GM19395 (cell line): ENCODE measurements at regions not wholly inside any gene's neighbourhood (a gene's known extent, or its start where the extent isn't known, plus 50 kb on each side); places are given as distances from the start of the nearest gene placed in this dataset.
"Not testable (repeated sequence)": the region's sequence is repeated elsewhere in the genome, so short reads cannot be mapped to it uniquely, and the experiment has no call there.

Experiments
- ATAC-seq: cut with Tn5 transposase; IDR thresholded peaks from one replicate; pipeline ENCODE4 v1.9.1; 2021; ENCODE audit warnings: mild to moderate bottlenecking, moderate library complexity; ENCODE audit not compliant: unreplicated experiment

DNA sequence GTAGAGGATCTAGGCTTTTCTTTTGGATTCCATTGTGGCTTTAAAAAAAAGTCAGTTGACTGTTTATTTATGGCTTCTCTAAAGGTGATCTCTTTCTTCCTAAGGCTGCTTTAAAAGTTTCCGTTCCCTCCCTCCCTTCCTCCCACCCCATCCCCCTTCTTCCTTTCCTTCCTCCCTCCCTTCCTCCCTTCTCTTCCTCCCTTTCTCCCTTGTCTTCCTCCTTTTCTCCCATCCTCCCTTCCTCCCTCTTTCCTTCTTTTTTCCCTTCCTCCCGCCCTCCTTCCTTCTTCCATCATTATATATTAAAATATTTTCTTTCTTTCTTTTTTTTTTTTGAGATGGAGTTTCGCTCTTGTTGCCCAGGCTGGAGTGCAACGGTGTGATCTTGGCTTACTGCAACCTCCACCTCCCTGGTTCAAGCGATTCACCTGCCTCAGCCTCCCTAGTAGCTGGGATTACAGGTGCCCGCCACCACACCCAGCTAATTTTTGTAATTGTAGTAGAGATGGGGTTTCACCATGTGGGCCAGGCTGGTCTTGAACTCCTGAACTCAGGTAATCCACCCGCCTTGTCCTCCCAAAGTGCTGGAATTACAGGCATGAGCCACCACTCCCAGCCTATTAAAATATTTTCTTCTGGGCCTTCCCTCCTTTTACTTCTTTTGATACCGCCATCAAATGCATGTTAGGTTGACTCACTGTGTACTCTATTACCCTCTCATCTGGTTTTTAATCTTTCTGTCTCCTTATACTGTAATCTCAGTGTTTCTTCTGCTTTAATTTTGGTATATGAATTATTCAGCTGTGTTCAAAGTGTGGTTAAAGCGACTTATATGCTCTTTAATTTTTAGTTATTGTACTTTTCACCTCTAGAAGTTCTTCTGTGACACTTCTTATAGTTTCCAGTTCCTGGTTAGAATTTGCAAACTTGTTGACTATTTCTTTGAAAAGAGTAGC lies 59.2 kb upstream of the ATP5PO start:
- ATAC-seq = no peak

DNA sequence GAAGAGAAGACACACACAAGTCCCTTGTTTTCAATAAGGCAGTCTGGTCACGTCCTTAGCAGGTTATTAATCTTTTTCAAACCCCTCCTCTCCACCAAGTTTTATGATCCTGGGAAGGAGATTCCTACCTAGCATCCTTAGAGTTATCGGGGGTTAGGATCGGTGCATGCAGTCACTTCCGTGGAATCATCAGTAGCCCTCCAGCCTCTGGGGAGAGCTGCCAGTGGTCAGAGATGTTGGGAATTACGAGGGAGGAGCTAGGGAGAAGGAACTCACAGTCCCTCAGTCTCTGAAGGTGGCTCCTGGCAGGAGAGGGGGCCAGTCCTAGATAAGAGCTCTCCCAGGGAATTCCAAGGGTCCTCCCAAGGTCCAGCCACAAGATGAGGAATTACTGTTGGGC lies 57.7 kb upstream of the ATP5PO start:
- no peak for ATAC-seq

DNA sequence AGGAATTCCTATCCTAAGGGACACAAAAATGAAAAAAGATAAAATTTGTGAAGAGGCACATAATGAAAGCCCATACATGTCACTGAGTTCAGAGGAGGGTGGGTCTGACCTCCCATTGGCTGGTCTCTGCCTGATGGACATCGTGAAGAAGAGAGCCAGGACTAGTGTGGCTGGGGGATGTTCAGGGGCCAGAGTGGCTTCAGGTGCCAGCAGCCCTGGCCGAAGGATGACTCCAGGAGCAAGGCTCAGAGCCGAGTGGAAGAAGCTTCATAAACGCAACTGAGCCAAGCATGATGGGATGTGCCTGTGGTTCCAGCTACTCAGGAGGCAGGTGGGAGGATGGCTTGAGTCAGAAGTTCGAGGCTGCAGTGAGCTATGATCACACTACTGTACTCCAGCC lies 56.9 kb upstream of the ATP5PO start:
- ATAC-seq = no peak

DNA sequence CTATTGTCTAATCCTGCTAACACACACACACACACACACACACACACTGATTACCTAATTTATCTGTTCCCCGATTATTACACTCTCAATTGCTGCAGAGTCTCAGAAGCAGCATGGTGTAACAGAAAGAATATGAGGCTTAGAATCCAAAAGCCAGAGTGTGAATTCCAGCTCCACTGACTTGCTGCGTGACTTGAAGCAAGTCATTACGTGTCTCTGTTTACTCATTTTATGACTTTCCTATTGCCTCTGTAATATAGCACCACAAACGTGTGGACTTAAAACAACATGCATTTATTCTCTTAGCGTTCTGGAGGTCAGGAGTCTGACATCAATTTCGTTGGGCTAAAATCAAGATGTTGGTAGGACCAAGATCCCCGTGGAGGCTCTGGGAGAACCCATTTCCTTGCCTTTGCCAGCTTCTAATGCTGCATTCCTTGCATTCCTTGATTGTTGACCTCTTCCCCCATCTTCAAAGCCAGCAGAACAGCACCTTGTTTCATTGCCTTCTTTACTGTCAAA lies 55.9 kb upstream of the ATP5PO start:
- no peak for ATAC-seq

DNA sequence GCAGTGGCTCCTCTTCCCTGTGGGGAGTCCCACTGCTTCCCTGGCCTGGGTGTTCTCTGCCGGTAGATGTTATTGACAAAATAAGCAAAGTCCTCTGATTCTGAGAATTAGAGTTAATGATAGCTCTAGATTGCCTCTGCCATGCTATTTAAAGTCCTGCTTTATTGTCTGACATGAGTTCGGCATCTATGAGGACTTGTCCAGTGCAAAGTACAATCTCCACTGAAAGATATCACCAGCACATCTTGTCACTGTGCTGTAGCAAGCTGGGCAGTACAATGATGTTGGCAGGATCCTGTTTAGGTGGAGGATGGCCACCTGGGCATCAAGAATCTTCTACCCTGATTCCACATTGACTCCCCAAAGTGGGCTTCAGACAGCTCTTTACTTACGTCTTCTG lies 54.0 kb upstream of the ATP5PO start:
- ATAC-seq = no peak

DNA sequence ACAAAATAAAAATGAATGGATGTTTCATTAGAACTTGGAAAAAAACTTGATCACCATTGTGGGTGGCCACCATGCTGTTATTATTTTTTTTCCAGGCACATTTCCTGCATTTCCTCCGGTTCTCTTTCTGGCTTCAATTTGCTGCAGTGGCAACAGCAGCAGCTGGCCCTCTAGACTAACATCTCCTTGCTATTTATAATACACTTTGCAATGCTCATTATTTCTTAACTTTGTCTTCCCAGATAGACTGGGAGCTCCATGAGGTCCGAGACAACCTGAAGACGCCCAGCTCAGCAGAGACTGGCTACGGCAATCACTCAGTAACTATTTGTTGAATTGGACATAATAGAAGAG lies 53.4 kb upstream of the ATP5PO start:
- ATAC-seq = no peak

DNA sequence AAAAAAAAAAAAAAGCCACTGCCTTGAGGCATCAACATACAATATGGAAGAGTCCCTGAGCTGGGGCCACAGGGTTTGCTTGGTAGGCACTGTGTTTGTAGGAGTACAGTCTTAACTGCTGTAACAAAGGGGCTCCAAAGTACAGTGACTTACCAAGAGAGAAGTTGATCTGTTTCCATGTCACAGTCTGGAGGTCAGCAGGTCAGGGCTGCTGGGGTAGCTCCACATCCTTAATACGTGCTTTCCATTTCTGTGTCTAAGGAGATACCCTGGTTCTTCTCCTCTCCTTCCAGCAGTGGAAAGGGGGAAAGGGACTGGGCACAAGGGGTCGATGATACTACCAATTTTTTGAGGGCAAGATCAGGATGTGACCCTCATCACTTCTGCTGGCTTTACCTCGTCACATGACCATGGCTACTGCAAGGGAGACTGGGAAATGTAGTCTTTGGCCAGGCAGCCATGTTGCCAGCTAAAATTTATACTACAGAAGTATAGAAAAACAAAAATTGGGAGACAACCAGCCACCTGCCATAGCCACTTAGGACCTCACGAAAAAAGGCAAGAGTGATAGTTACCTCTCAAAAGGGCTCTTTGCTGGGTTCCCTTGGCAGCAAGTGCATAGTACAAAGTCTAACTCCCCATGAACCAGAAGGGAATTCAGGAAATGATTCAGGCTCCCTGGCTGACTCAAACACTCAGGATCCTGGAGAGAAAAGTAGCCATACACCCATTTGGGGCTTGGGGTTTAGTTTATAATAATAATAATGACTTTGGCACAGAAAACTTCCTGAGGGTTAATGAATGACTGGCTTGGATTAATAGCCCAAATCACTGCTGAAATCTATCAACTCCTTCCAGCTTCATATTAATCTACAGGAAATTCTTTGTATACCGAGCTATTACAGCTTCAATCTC lies 52.7 kb upstream of the ATP5PO start:
- ATAC-seq = no peak

DNA sequence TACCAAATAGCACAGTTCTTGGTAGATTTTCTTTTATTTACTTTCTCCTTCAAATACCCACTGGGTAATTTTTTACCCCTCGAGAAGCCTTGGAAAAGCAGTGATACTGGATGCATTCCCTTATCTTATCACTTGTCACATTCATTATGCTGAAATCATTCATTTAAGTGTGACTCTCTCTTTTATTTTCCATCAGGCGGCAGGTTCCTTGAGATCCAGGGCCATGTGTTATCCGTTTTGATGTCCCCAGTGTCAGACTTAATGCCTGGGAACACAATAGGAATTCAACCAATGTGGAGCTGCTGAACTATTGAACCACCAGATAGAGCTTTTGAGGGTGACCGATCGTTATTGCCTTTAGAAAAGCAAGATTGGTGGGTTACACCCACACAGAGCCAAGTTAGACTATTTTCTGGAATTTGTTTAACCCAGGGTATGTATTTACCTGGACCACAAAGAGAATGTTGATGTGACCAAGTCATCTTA lies 51.5 kb upstream of the ATP5PO start:
- no peak for ATAC-seq

DNA sequence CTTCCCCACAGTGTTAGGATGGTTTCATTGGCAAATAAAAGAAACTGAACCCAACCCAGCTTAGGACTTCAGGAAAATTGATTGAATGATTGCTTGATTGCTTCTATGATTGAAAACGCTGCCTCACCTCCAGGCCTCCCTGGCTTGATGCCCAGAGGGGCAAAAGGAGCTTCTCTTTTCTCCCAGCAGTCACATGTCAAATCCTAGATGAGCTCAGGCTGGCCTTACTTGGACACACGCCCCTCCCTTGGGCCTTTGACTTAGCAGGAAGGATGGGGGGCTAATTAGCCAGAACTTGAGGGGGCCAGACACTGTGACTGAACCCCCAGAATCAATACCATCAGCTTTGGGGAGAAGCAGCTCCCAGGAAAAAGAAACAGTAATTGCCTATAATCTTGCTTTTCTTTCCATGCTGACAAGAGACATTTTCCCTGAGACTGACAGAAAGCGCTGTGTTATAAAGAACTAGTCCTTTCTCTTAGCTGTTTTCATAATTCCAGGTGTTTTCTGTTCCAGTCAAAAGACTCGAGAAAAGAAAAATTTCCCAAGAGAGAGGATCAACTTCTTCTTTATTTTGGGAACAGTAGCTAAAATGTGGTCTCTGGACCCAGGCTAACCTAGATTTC lies 50.8 kb upstream of the ATP5PO start:
- ATAC-seq = no peak

DNA sequence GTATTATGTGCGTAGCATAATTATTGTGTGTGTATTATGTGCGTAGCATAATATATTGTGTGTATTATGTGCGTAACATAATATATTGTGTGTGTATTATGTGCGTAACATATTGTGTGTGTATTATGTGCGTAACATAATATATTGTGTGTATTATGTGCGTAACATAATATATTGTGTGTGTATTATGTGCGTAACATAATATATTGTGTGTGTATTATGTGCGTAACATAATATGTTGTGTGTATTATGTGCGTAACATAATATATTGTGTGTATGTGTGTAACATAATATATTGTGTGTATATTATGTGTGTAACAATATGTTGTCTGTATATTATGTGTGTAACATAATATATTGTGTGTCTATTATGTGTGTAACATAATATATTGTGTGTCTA lies 50.1 kb upstream of the ATP5PO start:
- ATAC-seq = not testable (repeated sequence)
